ENCODE measurements at regions not wholly inside any gene's neighbourhood (a gene's known extent, or its start where the extent isn't known, plus 50 kb on each side); places are given as distances from the start of the nearest gene placed in this dataset.

DNA sequence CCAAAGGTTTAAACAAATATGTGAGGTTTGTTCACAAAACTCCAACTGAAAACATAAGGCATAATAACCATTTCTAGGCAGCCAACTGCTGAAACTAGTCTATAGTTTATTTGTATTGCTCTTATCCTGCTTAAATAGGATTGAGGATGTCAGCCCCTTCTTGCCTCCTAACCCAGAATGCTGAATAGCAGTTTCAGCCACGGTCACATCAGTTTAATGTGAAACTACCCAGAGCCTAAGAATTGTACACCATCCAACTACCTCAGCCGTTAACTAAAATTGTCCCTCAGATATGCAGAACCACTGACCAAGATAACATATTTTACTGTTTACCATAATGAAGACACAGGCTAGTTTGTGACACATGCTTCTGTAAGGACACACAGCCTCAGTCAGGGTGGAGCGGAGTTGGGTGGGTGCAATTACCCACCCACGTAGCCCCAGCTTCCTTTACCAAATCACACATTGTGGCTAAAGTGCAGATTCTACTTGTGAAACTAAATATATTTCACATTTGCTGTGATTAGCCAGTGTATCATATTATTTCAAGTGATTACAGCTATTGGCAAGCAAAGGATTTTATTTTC, 259.9 kb downstream of the EFNB2 start:
- no peak for TF ChIP-seq GATA2 (IDR thresholded peaks at IDR 0.05; ENCODE audit: low read depth, low read length)
- no peak for TF ChIP-seq GATA3 (IDR thresholded peaks at IDR 0.05; ENCODE audit: low read depth, low read length)

All from SH-SY5Y (cell line).